H9 (cell line): ENCODE measurements at regions not wholly inside any gene's neighbourhood (a gene's known extent, or its start where the extent isn't known, plus 50 kb on each side); places are given as distances from the start of the nearest gene placed in this dataset.

Experiments used
- DNase-seq: peaks from one replicate; pipeline ENCODE4 v3.0.0-alpha.2; 2017
- H2AFZ ChIP-seq: one replicate; pipeline ENCODE4 v1.6.1; 2013; ENCODE audit warnings: mild to moderate bottlenecking, low read length, control low read depth, moderate library complexity
- H2AK5ac ChIP-seq: 2 replicates; pipeline ENCODE4 v1.6.1; 2013; ENCODE audit warnings: low read length, control low read depth, mixed read lengths; ENCODE audit not compliant: insufficient read length
- H2BK120ac ChIP-seq: one replicate; pipeline ENCODE4 v1.6.1; 2013; ENCODE audit warnings: low read depth, mild to moderate bottlenecking, low read length, control low read depth, inconsistent platforms; ENCODE audit not compliant: poor library complexity, severe bottlenecking
- H2BK12ac ChIP-seq: 2 replicates; pipeline ENCODE4 v1.6.1; 2013; ENCODE audit warnings: low read length, control low read depth, mixed read lengths, low read depth; ENCODE audit not compliant: insufficient read length
- H2BK15ac ChIP-seq: 2 replicates; pipeline ENCODE4 v1.6.1; 2013; ENCODE audit warnings: low read depth, low read length, control low read depth
- H2BK20ac ChIP-seq: one replicate; pipeline ENCODE4 v1.6.1; 2013; ENCODE audit warnings: low read depth, mild to moderate bottlenecking, low read length, control low read depth, inconsistent platforms; ENCODE audit not compliant: poor library complexity, severe bottlenecking
- H2BK5ac ChIP-seq: 2 replicates; pipeline ENCODE4 v1.6.1; 2013; ENCODE audit warnings: low read length, control low read depth, mixed read lengths; ENCODE audit not compliant: insufficient read length
- H3K14ac ChIP-seq: 2 replicates; pipeline ENCODE4 v1.6.1; 2013; ENCODE audit warnings: low read length, control low read depth; ENCODE audit not compliant: insufficient read depth
- H3K18ac ChIP-seq: 2 replicates; pipeline ENCODE4 v1.6.1; 2013; ENCODE audit warnings: low read depth, mild to moderate bottlenecking, mixed read lengths, low read length, control low read depth; ENCODE audit not compliant: insufficient read length
- H3K23ac ChIP-seq: 2 replicates; pipeline ENCODE4 v1.6.1; 2013; ENCODE audit warnings: low read length, control low read depth, mixed read lengths, low read depth; ENCODE audit not compliant: insufficient read length
- H3K23me2 ChIP-seq: 2 replicates; pipeline ENCODE4 v1.6.1; 2013; ENCODE audit warnings: low read depth, mild to moderate bottlenecking, mixed read lengths, low read length, control low read depth; ENCODE audit not compliant: insufficient read length, poor library complexity, severe bottlenecking
- H3K27ac ChIP-seq: 2 replicates; pipeline ENCODE4 v1.5.1; 2013; ENCODE audit warnings: low read length, control low read depth, mixed read lengths, low read depth; ENCODE audit not compliant: insufficient read length
- H3K27me3 ChIP-seq: 2 replicates; pipeline ENCODE4 v1.6.1; 2013; ENCODE audit warnings: low read length, control low read depth, inconsistent platforms; ENCODE audit not compliant: insufficient read depth
- H3K4ac ChIP-seq: 2 replicates; pipeline ENCODE4 v1.6.1; 2013; ENCODE audit warnings: low read depth, mild to moderate bottlenecking, control low read depth, inconsistent platforms, low read length, moderate library complexity
- H3K4me1 ChIP-seq: 2 replicates; pipeline ENCODE4 v1.6.1; 2013; ENCODE audit warnings: low read length, control low read depth, inconsistent platforms; ENCODE audit not compliant: insufficient read depth
- H3K4me2 ChIP-seq: 2 replicates; pipeline ENCODE4 v1.6.1; 2013; ENCODE audit warnings: low read length, control low read depth, mixed read lengths; ENCODE audit not compliant: insufficient read length, insufficient read depth
- H3K56ac ChIP-seq: 2 replicates; pipeline ENCODE4 v1.6.1; 2013; ENCODE audit warnings: low read depth, mild to moderate bottlenecking, mixed read lengths, low read length, control low read depth; ENCODE audit not compliant: insufficient read length
- H3K79me1 ChIP-seq: 2 replicates; pipeline ENCODE4 v1.6.1; 2013; ENCODE audit warnings: low read depth, mild to moderate bottlenecking, moderate library complexity, low read length, control low read depth, inconsistent platforms; ENCODE audit not compliant: insufficient read depth, poor library complexity, severe bottlenecking
- H3K79me2 ChIP-seq: 2 replicates; pipeline ENCODE4 v1.6.1; 2013; ENCODE audit warnings: low read length, control low read depth, inconsistent platforms; ENCODE audit not compliant: insufficient read depth
- H3K9ac ChIP-seq: 2 replicates; pipeline ENCODE4 v1.6.1; 2013; ENCODE audit warnings: low read length, control low read depth, mixed read lengths; ENCODE audit not compliant: insufficient read length; ENCODE audit errors: extremely low read depth
- H3K9me3 ChIP-seq: one replicate; pipeline ENCODE4 v1.6.1; 2013; ENCODE audit warnings: low read depth, low read length, inconsistent platforms; ENCODE audit not compliant: control insufficient read depth
- H3T11ph ChIP-seq: one replicate; pipeline ENCODE4 v1.6.1; 2013; ENCODE audit warnings: mild to moderate bottlenecking, low read length, control low read depth, inconsistent platforms
- H4K20me1 ChIP-seq: one replicate; pipeline ENCODE4 v1.6.1; 2013; ENCODE audit not compliant: control insufficient read depth, insufficient read length, insufficient read depth
- H4K5ac ChIP-seq: 2 replicates; pipeline ENCODE4 v1.6.1; 2013; ENCODE audit warnings: low read depth, mild to moderate bottlenecking, mixed read lengths, low read length, control low read depth; ENCODE audit not compliant: insufficient read length
- H4K8ac ChIP-seq: replicated peaks from 2 replicates; pipeline ENCODE4 v1.6.1; 2013; ENCODE audit warnings: low read length, control low read depth, mixed read lengths, low read depth; ENCODE audit not compliant: insufficient read length
- H4K91ac ChIP-seq: 2 replicates; pipeline ENCODE4 v1.6.1; 2013; ENCODE audit warnings: low read depth, mild to moderate bottlenecking, moderate library complexity, mixed read lengths, low read length, control low read depth; ENCODE audit not compliant: insufficient read length
- H3K27ac Mint-ChIP-seq, 3 experiments: 2 replicates in 2 of 3; 3 replicates in 1 of 3; pipeline ENCODE4 v1.8.0; 2020 to 2021; ENCODE audit warnings: mixed read lengths in 3 of 3, mild to moderate bottlenecking in 1 of 3, moderate library complexity in 1 of 3
- H3K27me3 Mint-ChIP-seq: 2 replicates; pipeline ENCODE4 v1.8.0; 2021; ENCODE audit warnings: low read depth, mild to moderate bottlenecking, moderate library complexity, mixed read lengths
- H3K36me3 Mint-ChIP-seq, 3 experiments: 2 replicates in 2 of 3; 3 replicates in 1 of 3; pipeline ENCODE4 v1.8.0; 2020 to 2021; ENCODE audit warnings: low read depth in 3 of 3, mixed read lengths in 3 of 3; ENCODE audit not compliant: insufficient read depth in 1 of 3
- H3K4me1 Mint-ChIP-seq, 2 experiments: 2 replicates each; pipeline ENCODE4 v1.8.0; 2020; ENCODE audit warnings: mixed read lengths in 2 of 2
- H3K4me3 Mint-ChIP-seq, 2 experiments: 2 replicates in 1 of 2; 3 replicates in 1 of 2; pipeline ENCODE4 v1.8.0; 2020 to 2021; ENCODE audit warnings: mild to moderate bottlenecking in 2 of 2, mixed read lengths in 2 of 2, moderate library complexity in 1 of 2
- H3K9me3 Mint-ChIP-seq, 2 experiments: 2 replicates in 1 of 2; 3 replicates in 1 of 2; pipeline ENCODE4 v1.8.0; 2020; ENCODE audit warnings: mild to moderate bottlenecking in 2 of 2, mixed read lengths in 2 of 2, moderate library complexity in 1 of 2
- WGBS: extraction: QIAGEN DNeasy Blood & Tissue Kit; methylation state at CpG from one replicate; pipeline ENCODE4 v1.1.7; 2013; ENCODE audit warnings: missing lambda C conversion rate, low lambda C conversion rate, mixed read lengths; ENCODE audit not compliant: insufficient read length; ENCODE audit errors: extremely low coverage; 5-methylcytosine and 5-hydroxymethylcytosine counted together
- TF ChIP-seq, protein P1 (sequence below): fragments of 200-600 bp; sonication (generic); conservative IDR thresholded peaks from 3 replicates; pipeline ENCODE4 v1.8.0; 2021; ENCODE audit warnings: antibody characterized with exemption, mild to moderate bottlenecking

DNA sequence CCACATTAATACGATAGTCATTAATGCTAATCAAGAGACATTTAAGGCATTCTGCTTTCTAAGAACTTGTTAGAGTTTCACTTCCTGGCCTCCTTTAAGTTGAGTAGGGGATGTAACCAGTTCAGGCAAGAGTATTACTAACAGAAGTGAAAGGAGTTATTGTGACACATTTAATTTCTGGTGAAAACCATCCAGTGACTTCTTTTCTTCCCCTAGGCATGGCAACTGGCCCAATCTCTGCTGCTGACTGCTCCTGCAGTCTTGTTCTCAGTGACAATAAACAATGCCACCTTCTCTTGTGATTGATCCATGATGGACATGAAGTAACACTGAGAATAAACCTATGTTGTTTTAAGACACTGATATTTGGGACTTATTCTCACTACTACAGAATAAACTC, 130.9 kb upstream of the DEFB112 start:
- no peak overlapping the region for H3K4me3 Mint-ChIP-seq
- WGBS = no CpG with 5 or more reads among the region's 1 CpG
- no peaks in the 10 kb centered on the region for H3K4me1 ChIP-seq

More for the DNA sequence above, 130.9 kb upstream of the DEFB112 start:
- Histone ChIP-seq H3T11ph (no peak overlapping the region), H3K79me2 (no peaks in the 10 kb centered on the region), H3K4ac (no peak overlapping the region), H3K9me3 (no peaks in the 10 kb centered on the region), H3K27ac (no peak overlapping the region), H2BK5ac (no peak overlapping the region), H3K56ac (no peak overlapping the region), H3K4me2 (no peak overlapping the region), H3K23ac (no peak overlapping the region), H3K27me3 (no peaks in the 10 kb centered on the region), H4K20me1 (no peaks in the 10 kb centered on the region), H3K79me1 (no peaks in the 10 kb centered on the region), H2BK15ac (no peak overlapping the region), H3K14ac (no peak overlapping the region), H3K18ac (no peak overlapping the region), H3K9ac (no peak overlapping the region), H2AFZ (no peak overlapping the region), H3K23me2 (no peaks in the 10 kb centered on the region), H4K91ac (no peak overlapping the region), H4K8ac (no peak overlapping the region), H4K5ac (no peak overlapping the region), H2BK12ac (no peak overlapping the region), H2AK5ac (no peak overlapping the region), H2BK120ac (no peak overlapping the region), H2BK20ac (no peak overlapping the region)
- no peaks in the 10 kb centered on the region for H3K4me1 Mint-ChIP-seq
- no peaks in the 10 kb centered on the region for H3K36me3 Mint-ChIP-seq
- TF ChIP-seq, protein P1, sequence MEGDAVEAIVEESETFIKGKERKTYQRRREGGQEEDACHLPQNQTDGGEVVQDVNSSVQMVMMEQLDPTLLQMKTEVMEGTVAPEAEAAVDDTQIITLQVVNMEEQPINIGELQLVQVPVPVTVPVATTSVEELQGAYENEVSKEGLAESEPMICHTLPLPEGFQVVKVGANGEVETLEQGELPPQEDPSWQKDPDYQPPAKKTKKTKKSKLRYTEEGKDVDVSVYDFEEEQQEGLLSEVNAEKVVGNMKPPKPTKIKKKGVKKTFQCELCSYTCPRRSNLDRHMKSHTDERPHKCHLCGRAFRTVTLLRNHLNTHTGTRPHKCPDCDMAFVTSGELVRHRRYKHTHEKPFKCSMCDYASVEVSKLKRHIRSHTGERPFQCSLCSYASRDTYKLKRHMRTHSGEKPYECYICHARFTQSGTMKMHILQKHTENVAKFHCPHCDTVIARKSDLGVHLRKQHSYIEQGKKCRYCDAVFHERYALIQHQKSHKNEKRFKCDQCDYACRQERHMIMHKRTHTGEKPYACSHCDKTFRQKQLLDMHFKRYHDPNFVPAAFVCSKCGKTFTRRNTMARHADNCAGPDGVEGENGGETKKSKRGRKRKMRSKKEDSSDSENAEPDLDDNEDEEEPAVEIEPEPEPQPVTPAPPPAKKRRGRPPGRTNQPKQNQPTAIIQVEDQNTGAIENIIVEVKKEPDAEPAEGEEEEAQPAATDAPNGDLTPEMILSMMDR = no peak
- no peaks in the 10 kb centered on the region for H3K27me3 Mint-ChIP-seq
- H3K27ac Mint-ChIP-seq = no peak overlapping the region
- no peaks in the 10 kb centered on the region for H3K9me3 Mint-ChIP-seq
- no peak for DNase-seq
